CD4-positive, CD25-positive, alpha-beta regulatory T cell (primary cell): ENCODE measurements at regions not wholly inside any gene's neighbourhood (a gene's known extent, or its start where the extent isn't known, plus 50 kb on each side); places are given as distances from the start of the nearest gene placed in this dataset.
"Not testable (repeated sequence)": the region's sequence is repeated elsewhere in the genome, so short reads cannot be mapped to it uniquely, and the experiment has no call there.

Experiments
- ATAC-seq, 2 donors: fragments of 150-1000 bp; cut with Tn5 transposase; one replicate each; pipeline ENCODE4 v1.10.0; 2021; ENCODE audit warnings: low read depth in 2 of 2, moderate number of reproducible peaks in 2 of 2, moderate library complexity in 1 of 2
- DNase-seq, 3 donors: peaks; one replicate each; pipeline versions ENCODE4 v3.0.0 to v3.0.0-alpha.2; 2012 to 2022; ENCODE audit warnings: mixed read lengths in 1 of 3
- H3K27ac ChIP-seq: one replicate; pipeline ENCODE4 v1.7.0; 2013; ENCODE audit warnings: mild to moderate bottlenecking, low read length; ENCODE audit not compliant: insufficient read depth, poor library complexity, severe bottlenecking
- H3K27me3 ChIP-seq: one replicate; pipeline ENCODE4 v1.7.0; 2013; ENCODE audit warnings: low read length; ENCODE audit not compliant: control insufficient read depth, insufficient read depth
- H3K36me3 ChIP-seq: one replicate; pipeline ENCODE4 v1.7.0; 2013; ENCODE audit warnings: mild to moderate bottlenecking, low read length, moderate library complexity; ENCODE audit not compliant: control insufficient read depth, insufficient read depth
- H3K4me1 ChIP-seq: 2 replicates; pipeline ENCODE4 v1.7.0; 2013; ENCODE audit warnings: mild to moderate bottlenecking, low read length; ENCODE audit not compliant: insufficient read depth, control insufficient read depth, poor library complexity, severe bottlenecking
- H3K4me3 ChIP-seq: one replicate; pipeline ENCODE4 v1.7.0; 2013; ENCODE audit warnings: low read depth, mild to moderate bottlenecking, low read length, moderate library complexity
- H3K9me3 ChIP-seq, 2 experiments: 1 replicate in 1 of 2; 2 replicates in 1 of 2; pipeline ENCODE4 v1.7.0; 2013; ENCODE audit warnings: low read length in 2 of 2, mild to moderate bottlenecking in 1 of 2, moderate library complexity in 1 of 2; ENCODE audit not compliant: control insufficient read depth in 2 of 2
- H3K27ac Mint-ChIP-seq, 3 donors: one replicate each; pipeline ENCODE4 v1.8.0; 2020 to 2022; ENCODE audit warnings: mild to moderate bottlenecking in 3 of 3, mixed read lengths in 3 of 3, moderate library complexity in 2 of 3
- H3K27me3 Mint-ChIP-seq: one replicate; pipeline ENCODE4 v1.8.0; 2022; ENCODE audit warnings: mild to moderate bottlenecking, mixed read lengths
- H3K36me3 Mint-ChIP-seq: one replicate; pipeline ENCODE4 v1.8.0; 2020; ENCODE audit warnings: mixed read lengths
- H3K4me1 Mint-ChIP-seq, 4 donors: one replicate each; pipeline ENCODE4 v1.8.0; 2020 to 2022; ENCODE audit warnings: mixed read lengths in 4 of 4, mild to moderate bottlenecking in 1 of 4
- H3K4me3 Mint-ChIP-seq, 4 donors: one replicate each; pipeline ENCODE4 v1.8.0; 2020 to 2022; ENCODE audit warnings: mild to moderate bottlenecking in 4 of 4, mixed read lengths in 4 of 4, moderate library complexity in 3 of 4
- H3K9me3 Mint-ChIP-seq, 7 donors: one replicate each; pipeline ENCODE4 v1.8.0; 2020 to 2022; ENCODE audit warnings: mixed read lengths in 7 of 7, mild to moderate bottlenecking in 3 of 7, moderate library complexity in 2 of 7

DNA sequence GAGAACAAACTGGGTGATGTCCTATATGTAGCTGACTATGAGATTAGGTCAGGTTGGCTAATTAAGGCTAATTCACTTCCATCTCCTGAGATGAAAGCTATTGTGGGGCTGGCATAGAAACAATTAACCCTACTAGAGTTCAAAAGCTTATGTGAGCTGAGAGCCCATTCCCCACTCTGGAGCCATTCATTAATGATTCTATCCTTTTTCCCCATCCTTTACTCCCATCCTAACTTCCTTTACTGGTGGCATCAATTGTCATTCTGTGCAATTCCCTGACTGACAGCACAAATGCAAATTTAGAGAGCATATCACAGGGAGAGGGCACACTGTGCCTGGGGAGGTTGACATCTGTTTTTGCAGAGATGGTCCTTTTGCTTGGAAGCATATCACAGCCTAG, 103.9 kb downstream of the URB2 start:
- H3K9me3 Mint-ChIP-seq = peaks cover 0 to 2% (median 0%) of the 10 kb centered on the region in 7 donors
- H3K36me3 Mint-ChIP-seq = peaks cover 4% of the 10 kb centered on the region
- H3K4me1 Mint-ChIP-seq = no peaks in the 10 kb centered on the region
- H3K27me3 Mint-ChIP-seq = peaks cover 12% of the 10 kb centered on the region
- H3K27me3 ChIP-seq = peaks cover 5% of the 10 kb centered on the region
- no peaks in the 10 kb centered on the region for H3K9me3 ChIP-seq
- no peak for DNase-seq
- no peaks in the 10 kb centered on the region for H3K4me1 ChIP-seq
- H3K4me3 ChIP-seq = no peak overlapping the region
- H3K4me3 Mint-ChIP-seq = no peak overlapping the region
- ATAC-seq = no peak
- H3K27ac ChIP-seq = no peak overlapping the region
- H3K36me3 ChIP-seq = no peaks in the 10 kb centered on the region
- H3K27ac Mint-ChIP-seq = no peak overlapping the region

DNA sequence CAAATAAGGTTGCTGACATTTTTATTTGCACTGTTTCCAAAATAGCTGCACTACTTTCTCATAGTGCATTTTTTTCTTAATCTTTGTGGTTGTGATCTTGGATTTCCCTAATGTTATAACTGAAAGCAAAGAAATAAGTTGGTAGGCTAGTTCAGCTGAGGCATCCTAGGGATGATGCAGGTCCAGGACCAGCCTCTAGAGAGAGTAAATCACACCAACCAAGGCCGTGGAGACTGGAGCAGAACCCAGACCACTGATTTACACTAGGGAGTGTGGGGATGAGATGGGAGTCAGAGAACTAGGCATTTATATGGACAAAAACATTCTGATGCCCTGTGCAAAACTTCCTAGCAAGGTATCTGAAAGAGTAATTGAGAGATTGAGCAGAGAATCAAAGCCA, 104.5 kb downstream of the URB2 start:
- peaks cover 0 to 2% (median 0%) of the 10 kb centered on the region in 7 donors for H3K9me3 Mint-ChIP-seq
- no peak for ATAC-seq
- H3K36me3 ChIP-seq = no peaks in the 10 kb centered on the region
- H3K9me3 ChIP-seq = no peaks in the 10 kb centered on the region
- H3K36me3 Mint-ChIP-seq = peaks cover 4% of the 10 kb centered on the region
- peaks cover 5% of the 10 kb centered on the region for H3K27me3 ChIP-seq
- no peaks in the 10 kb centered on the region for H3K4me1 ChIP-seq
- H3K4me3 ChIP-seq = no peak overlapping the region
- H3K4me1 Mint-ChIP-seq = no peaks in the 10 kb centered on the region
- no peak overlapping the region for H3K4me3 Mint-ChIP-seq
- no peak overlapping the region for H3K27ac Mint-ChIP-seq
- no peak overlapping the region for H3K27ac ChIP-seq
- H3K27me3 Mint-ChIP-seq = peaks cover 12% of the 10 kb centered on the region
- DNase-seq = no peak

DNA sequence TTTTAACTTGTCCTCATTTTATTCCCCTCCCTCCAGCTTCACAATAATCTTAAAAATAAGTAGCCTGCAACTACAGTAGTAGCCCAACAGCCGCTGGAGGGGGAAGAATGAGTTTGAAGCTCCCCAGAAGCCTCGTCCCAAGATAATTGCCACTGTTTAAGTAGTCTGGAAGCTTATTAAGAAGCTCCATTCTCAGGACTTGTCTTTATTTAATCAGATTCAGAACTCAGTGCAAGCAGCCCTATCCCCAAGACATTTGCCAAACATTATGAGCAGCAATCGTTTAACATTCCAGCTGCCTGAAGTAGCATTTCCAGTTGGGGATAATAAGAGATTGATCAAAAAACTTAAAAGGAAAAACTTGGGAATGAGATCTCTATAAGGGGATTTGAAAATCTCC, 106.0 kb downstream of the URB2 start:
- DNase-seq (no peak), ATAC-seq (no peak)
- no peaks in the 10 kb centered on the region for H3K4me1 Mint-ChIP-seq
- peaks cover 9 to 10% of the 10 kb centered on the region in 2 experiments for H3K9me3 ChIP-seq
- H3K36me3 ChIP-seq = no peaks in the 10 kb centered on the region
- H3K4me1 ChIP-seq = no peaks in the 10 kb centered on the region
- no peak overlapping the region for H3K4me3 ChIP-seq
- H3K9me3 Mint-ChIP-seq = peaks cover 0 to 8% (median 4%) of the 10 kb centered on the region in 7 donors
- H3K4me3 Mint-ChIP-seq = no peak overlapping the region
- H3K36me3 Mint-ChIP-seq = peaks cover 4% of the 10 kb centered on the region
- H3K27me3 ChIP-seq = peaks cover 5% of the 10 kb centered on the region
- H3K27ac ChIP-seq = no peak overlapping the region
- peaks cover 8% of the 10 kb centered on the region for H3K27me3 Mint-ChIP-seq
- no peak overlapping the region for H3K27ac Mint-ChIP-seq

- no peak overlapping the region for H3K27ac Mint-ChIP-seq
- peaks cover 0 to 17% (median 9%) of the 10 kb centered on the region in 7 donors for H3K9me3 Mint-ChIP-seq
- no peak overlapping the region for H3K4me3 Mint-ChIP-seq
- peaks cover 13% of the 10 kb centered on the region for H3K27me3 Mint-ChIP-seq
- H3K4me1 Mint-ChIP-seq = no peaks in the 10 kb centered on the region
- Histone ChIP-seq H3K27me3 (peaks cover 3% of the 10 kb centered on the region), H3K9me3 (peaks cover 9 to 15% of the 10 kb centered on the region in 2 experiments), H3K4me1 (no peaks in the 10 kb centered on the region), H3K4me3 (no peak overlapping the region), H3K36me3 (no peaks in the 10 kb centered on the region), H3K27ac (no peak overlapping the region)
- no peaks in the 10 kb centered on the region for H3K36me3 Mint-ChIP-seq
- no peak for ATAC-seq
- DNase-seq = no peak
Measured at GRCh38 chr1:229736376-229736775, 110.3 kb downstream of the URB2 start.

GRCh38 chr1:229742614-229743013, 116.6 kb downstream of the URB2 start:
- not testable (repeated sequence) for H3K36me3 ChIP-seq, H3K36me3 Mint-ChIP-seq, DNase-seq, H3K4me1 ChIP-seq, ATAC-seq, H3K4me3 Mint-ChIP-seq, H3K9me3 ChIP-seq, H3K4me3 ChIP-seq, H3K27ac Mint-ChIP-seq, H3K27ac ChIP-seq, H3K4me1 Mint-ChIP-seq, H3K27me3 ChIP-seq
- peaks cover 27% of the 10 kb centered on the region for H3K27me3 Mint-ChIP-seq
- H3K9me3 Mint-ChIP-seq = peaks cover 2 to 16% (median 13%) of the 10 kb centered on the region in 7 donors

GRCh38 chr1:229749992-229750391, 123.9 kb downstream of the URB2 start:
- Histone ChIP-seq H3K27me3 (peaks cover 7% of the 10 kb centered on the region), H3K27ac (no peak overlapping the region), H3K4me3 (no peak overlapping the region), H3K36me3 (no peaks in the 10 kb centered on the region), H3K9me3 (no peaks in the 10 kb centered on the region), H3K4me1 (peaks cover 5% of the 10 kb centered on the region)
- Mint-ChIP-seq H3K36me3 (peaks cover 4% of the 10 kb centered on the region), H3K4me3 (no peak overlapping the region), H3K9me3 (peaks cover 0 to 5% (median 0%) of the 10 kb centered on the region in 7 donors), H3K27ac (no peak overlapping the region), H3K27me3 (peaks cover 12% of the 10 kb centered on the region), H3K4me1 (peaks cover 0 to 17% (median 2%) of the 10 kb centered on the region in 4 donors)
- ATAC-seq = no peak
- no peak for DNase-seq

DNA sequence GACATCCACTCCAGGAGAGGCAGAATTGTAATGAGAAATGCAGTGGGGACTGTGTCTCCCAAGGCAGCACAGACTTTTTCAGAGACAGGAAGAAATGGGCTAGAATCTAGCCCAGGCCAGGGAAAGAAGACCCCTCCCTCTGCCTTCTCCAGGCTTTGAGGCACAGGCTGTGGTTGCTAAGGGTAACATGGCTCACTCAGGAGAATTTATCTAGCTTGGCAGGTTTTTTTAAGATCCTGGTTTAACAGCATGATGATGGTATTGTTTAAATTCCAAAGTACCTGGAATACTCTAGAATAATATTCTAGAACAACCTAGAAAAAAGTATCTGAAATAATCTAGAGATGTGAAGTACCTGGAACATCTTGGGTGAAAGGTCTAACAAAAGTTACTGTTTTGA, 125.6 kb downstream of the URB2 start:
- no peaks in the 10 kb centered on the region for H3K36me3 ChIP-seq
- H3K4me1 ChIP-seq = peaks cover 5% of the 10 kb centered on the region
- Mint-ChIP-seq H3K27me3 (peaks cover 2% of the 10 kb centered on the region), H3K9me3 (peaks cover 0 to 4% (median 0%) of the 10 kb centered on the region in 7 donors), H3K36me3 (peaks cover 4% of the 10 kb centered on the region), H3K27ac (no peak overlapping the region), H3K4me3 (no peak overlapping the region), H3K4me1 (peaks cover 0 to 17% (median 2%) of the 10 kb centered on the region in 4 donors)
- H3K27me3 ChIP-seq = no peaks in the 10 kb centered on the region
- DNase-seq (no peak), ATAC-seq (no peak)
- H3K4me3 ChIP-seq = no peak overlapping the region
- no peaks in the 10 kb centered on the region for H3K9me3 ChIP-seq
- H3K27ac ChIP-seq = no peak overlapping the region

- Histone ChIP-seq H3K9me3 (no peaks in the 10 kb centered on the region), H3K4me3 (no peak overlapping the region), H3K27ac (no peak overlapping the region), H3K4me1 (peaks cover 5% of the 10 kb centered on the region), H3K36me3 (no peaks in the 10 kb centered on the region), H3K27me3 (peaks cover 3% of the 10 kb centered on the region)
- peaks cover 0 to 17% (median 2%) of the 10 kb centered on the region in 4 donors for H3K4me1 Mint-ChIP-seq
- ATAC-seq (no peak), DNase-seq (no peak)
- H3K9me3 Mint-ChIP-seq = peaks cover 0 to 6% (median 0%) of the 10 kb centered on the region in 7 donors
- no peaks in the 10 kb centered on the region for H3K27me3 Mint-ChIP-seq
- H3K36me3 Mint-ChIP-seq = peaks cover 4% of the 10 kb centered on the region
- no peak overlapping the region for H3K4me3 Mint-ChIP-seq
- H3K27ac Mint-ChIP-seq = no peak overlapping the region
Measured at GRCh38 chr1:229752679-229753078, 126.6 kb downstream of the URB2 start.
